Smooth muscle cell (in vitro differentiated cells): ENCODE measurements at regions not wholly inside any gene's neighbourhood (a gene's known extent, or its start where the extent isn't known, plus 50 kb on each side); places are given as distances from the start of the nearest gene placed in this dataset.

Experiments used
- DNase-seq: peaks from one replicate; lab custom pipeline; 2025; ENCODE audit not compliant: unreplicated experiment; lab: John Stamatoyannopoulos, UW
- H2AFZ ChIP-seq: fragments of 200-600 bp; sonication (generic); 2 replicates; pipeline ENCODE4 v1.6.0; 2016; ENCODE audit warnings: antibody characterized with exemption, low read depth, mild to moderate bottlenecking
- H3F3A ChIP-seq: fragments of 200-600 bp; sonication (generic); 2 replicates; pipeline ENCODE4 v1.6.0; 2017; ENCODE audit warnings: antibody characterized with exemption, low read depth
- H3K27ac ChIP-seq: fragments of 200-600 bp; sonication (generic); 2 replicates; pipeline ENCODE4 v1.5.1; 2016; ENCODE audit warnings: low read depth, mild to moderate bottlenecking
- H3K27me3 ChIP-seq: fragments of 200-600 bp; sonication (generic); 2 replicates; pipeline ENCODE4 v1.6.1; 2016; ENCODE audit warnings: low read depth, mild to moderate bottlenecking
- H3K36me3 ChIP-seq: fragments of 200-600 bp; sonication (generic); 2 replicates; pipeline ENCODE4 v1.5.1; 2016; ENCODE audit warnings: low read depth
- H3K4me1 ChIP-seq: fragments of 200-600 bp; sonication (generic); 2 replicates; pipeline ENCODE4 v1.5.1; 2016; ENCODE audit warnings: low read depth
- H3K4me2 ChIP-seq: fragments of 200-600 bp; sonication (generic); 2 replicates; pipeline ENCODE4 v1.6.0; 2016; ENCODE audit warnings: mild to moderate bottlenecking
- H3K4me3 ChIP-seq: fragments of 200-600 bp; sonication (generic); 2 replicates; pipeline ENCODE4 v1.5.1; 2016; ENCODE audit warnings: mild to moderate bottlenecking
- H3K79me2 ChIP-seq: fragments of 200-600 bp; sonication (generic); 2 replicates; pipeline ENCODE4 v1.6.0; 2016; ENCODE audit warnings: low read depth, mild to moderate bottlenecking
- H3K9ac ChIP-seq: fragments of 200-600 bp; sonication (generic); 2 replicates; pipeline ENCODE4 v1.6.0; 2016; ENCODE audit warnings: low read depth
- H3K9me3 ChIP-seq: fragments of 200-600 bp; sonication (generic); replicated peaks from 2 replicates; pipeline ENCODE4 v1.5.1; 2016; ENCODE audit warnings: low read depth
- H4K20me1 ChIP-seq: fragments of 200-600 bp; sonication (generic); 2 replicates; pipeline ENCODE4 v1.6.0; 2016; ENCODE audit warnings: low read depth
- CTCF ChIP-seq: fragments of 200-600 bp; sonication (generic); IDR thresholded peaks from 2 replicates; pipeline ENCODE4 v1.5.1; 2017; ENCODE audit warnings: borderline replicate concordance, mild to moderate bottlenecking, antibody characterized with exemption; ENCODE audit not compliant: insufficient read depth, poor library complexity, severe bottlenecking
- WGBS: methylation state at CpG from one replicate; pipeline ENCODE4 v1.1.7; 2016; ENCODE audit warnings: low lambda C conversion rate; 5-methylcytosine and 5-hydroxymethylcytosine counted together

DNA sequence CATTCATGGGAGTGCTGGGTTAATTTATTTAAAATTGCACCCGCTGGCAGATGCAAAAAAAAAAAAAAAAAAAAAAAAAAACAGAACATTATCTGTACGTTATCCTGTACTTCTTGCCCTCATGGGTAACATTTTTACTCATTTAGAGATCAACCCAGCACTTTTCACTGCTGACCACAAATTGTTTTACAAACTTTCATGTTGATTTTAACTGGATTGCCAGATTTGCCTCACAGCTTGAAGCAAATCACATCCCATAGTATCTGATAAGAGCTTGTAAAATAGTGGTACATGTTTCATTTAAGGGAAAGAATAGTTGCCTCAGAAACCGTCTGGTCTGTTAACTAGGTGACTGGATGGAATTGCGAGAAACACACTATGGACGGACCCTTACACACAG lies 640.8 kb downstream of the TRIML1 start:
- Histone ChIP-seq H3K4me2 (peak overlapping the region; percentile 8), H3K27ac (peak overlapping the region; percentile 77), H3K9ac (no peak overlapping the region), H3K36me3 (no peaks in the 10 kb centered on the region), H3K9me3 (no peaks in the 10 kb centered on the region), H3K4me3 (no peak overlapping the region), H3K79me2 (no peaks in the 10 kb centered on the region), H3K4me1 (peaks cover 2% of the 10 kb centered on the region), H4K20me1 (no peaks in the 10 kb centered on the region), H2AFZ (no peak overlapping the region), H3F3A (no peaks in the 10 kb centered on the region), H3K27me3 (no peaks in the 10 kb centered on the region)
- 46% methylated on average over 5 of the region's 5 CpGs for WGBS
- no peak for DNase-seq
- no peak for TF ChIP-seq CTCF

DNA sequence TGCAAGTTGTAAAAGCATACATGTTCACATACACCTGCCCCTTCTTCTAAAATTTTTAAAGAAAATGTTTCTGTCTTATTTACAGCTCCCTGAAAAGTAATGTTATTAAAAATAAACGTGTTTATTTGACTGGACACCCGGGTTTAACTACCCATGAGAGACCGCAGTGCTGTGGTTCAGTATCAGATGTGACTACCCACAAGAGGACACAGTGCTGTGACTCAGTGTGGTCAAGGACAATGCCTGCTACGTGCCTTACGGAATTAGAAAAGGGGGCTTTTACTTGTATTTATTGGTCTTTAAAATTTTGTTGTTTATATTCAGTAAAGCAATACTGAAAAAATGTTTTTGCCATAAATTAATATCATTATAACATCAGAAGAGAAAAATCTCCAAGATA lies 641.4 kb downstream of the TRIML1 start:
- no peak for TF ChIP-seq CTCF
- 24% methylated on average over 5 of the region's 5 CpGs for WGBS
- H4K20me1 ChIP-seq = no peaks in the 10 kb centered on the region
- peak overlapping the region; percentile 77 for H3K27ac ChIP-seq
- peaks cover 2% of the 10 kb centered on the region for H3K4me1 ChIP-seq
- H3K79me2 ChIP-seq = no peaks in the 10 kb centered on the region
- no peak for DNase-seq
- no peaks in the 10 kb centered on the region for H3F3A ChIP-seq
- H2AFZ ChIP-seq = no peak overlapping the region
- H3K9me3 ChIP-seq = no peaks in the 10 kb centered on the region
- H3K36me3 ChIP-seq = no peaks in the 10 kb centered on the region
- peak overlapping the region; percentile 8 for H3K4me2 ChIP-seq
- H3K9ac ChIP-seq = no peak overlapping the region
- H3K27me3 ChIP-seq = no peaks in the 10 kb centered on the region
- no peak overlapping the region for H3K4me3 ChIP-seq

DNA sequence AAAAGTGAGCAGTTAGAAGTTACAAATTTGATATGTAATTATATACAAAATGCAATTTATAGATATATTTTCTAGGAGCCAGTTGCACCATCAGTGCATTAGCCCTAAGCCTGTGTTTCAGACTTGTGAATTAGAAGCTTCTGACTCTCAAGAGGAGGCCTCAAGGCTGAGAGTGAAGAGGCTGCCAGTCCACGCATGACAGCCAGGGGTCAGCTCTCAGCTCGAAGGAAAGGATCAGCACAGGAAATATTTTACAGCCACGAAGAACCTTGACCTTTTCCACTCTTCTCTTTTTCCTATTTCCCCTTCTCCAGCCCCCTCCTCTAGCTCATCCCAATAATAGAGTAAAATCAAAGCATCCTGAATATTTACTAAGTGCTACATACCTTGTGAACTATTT lies 642.4 kb downstream of the TRIML1 start:
- no peak for DNase-seq
- no peaks in the 10 kb centered on the region for H3K9me3 ChIP-seq

More for the DNA sequence above, 642.4 kb downstream of the TRIML1 start:
- no peaks in the 10 kb centered on the region for H3F3A ChIP-seq
- no peak overlapping the region for H3K4me2 ChIP-seq
- H2AFZ ChIP-seq = no peak overlapping the region
- no peaks in the 10 kb centered on the region for H3K27me3 ChIP-seq
- peaks cover 2% of the 10 kb centered on the region for H3K4me1 ChIP-seq
- no peak overlapping the region for H3K9ac ChIP-seq
- peak; percentile 46 for TF ChIP-seq CTCF
- H3K79me2 ChIP-seq = no peaks in the 10 kb centered on the region
- no peak overlapping the region for H3K27ac ChIP-seq
- 33% methylated on average over 3 of the region's 3 CpGs for WGBS
- H3K4me3 ChIP-seq = no peak overlapping the region
- no peaks in the 10 kb centered on the region for H4K20me1 ChIP-seq
- H3K36me3 ChIP-seq = no peaks in the 10 kb centered on the region
